Stimulated activated CD8-positive, alpha-beta memory T cell treated with anti-CD3 and anti-CD28 coated beads, Interleukin-4, amount 100 ng/mL, for 48 hours (primary cell): ENCODE measurements at regions not wholly inside any gene's neighbourhood (a gene's known extent, or its start where the extent isn't known, plus 50 kb on each side); places are given as distances from the start of the nearest gene placed in this dataset.

Experiments
- DNase-seq: peaks from one replicate; pipeline ENCODE4 v3.0.0-alpha.2; 2020

- no peak for DNase-seq
These were observed 410.0 kb upstream of the SULF2 start for GRCh38 chr20:48195121-48195870.

- no peak for DNase-seq
These were observed 409.3 kb upstream of the SULF2 start for GRCh38 chr20:48194583-48194982.

- DNase-seq: no peak
These were observed 408.5 kb upstream of the SULF2 start for GRCh38 chr20:48193627-48194425.

- DNase-seq: no peak
These were observed 406.8 kb upstream of the SULF2 start for GRCh38 chr20:48192109-48192508.

- DNase-seq: no peak
These were observed 405.9 kb upstream of the SULF2 start for GRCh38 chr20:48191200-48191599.

- DNase-seq: no peak
These were observed 405.5 kb upstream of the SULF2 start for GRCh38 chr20:48190757-48191156.

GRCh38 chr20:48189181-48189580 is 403.9 kb upstream of the SULF2 start:
- DNase-seq: no peak

- no peak for DNase-seq
These were observed 402.6 kb upstream of the SULF2 start for GRCh38 chr20:48187851-48188250.

- DNase-seq: no peak
These were observed 401.6 kb upstream of the SULF2 start for GRCh38 chr20:48186915-48187314.

- DNase-seq: no peak
These were observed 401.2 kb upstream of the SULF2 start for GRCh38 chr20:48186447-48186846.

GRCh38 chr20:48184229-48184628 is 398.9 kb upstream of the SULF2 start:
- no peak for DNase-seq

- DNase-seq: no peak
These were observed 396.1 kb upstream of the SULF2 start for GRCh38 chr20:48181261-48181935.

GRCh38 chr20:48180618-48181017 is 395.3 kb upstream of the SULF2 start:
- DNase-seq: no peak

- no peak for DNase-seq
These were observed 394.7 kb upstream of the SULF2 start for GRCh38 chr20:48180024-48180423.

- DNase-seq: no peak
These were observed 393.4 kb upstream of the SULF2 start for GRCh38 chr20:48178633-48179032.

GRCh38 chr20:48177058-48177457 is 391.8 kb upstream of the SULF2 start:
- no peak for DNase-seq

- DNase-seq: no peak
These were observed 390.9 kb upstream of the SULF2 start for GRCh38 chr20:48176139-48176538.

GRCh38 chr20:48175261-48175660 is 390.0 kb upstream of the SULF2 start:
- DNase-seq: no peak

GRCh38 chr20:48172357-48172702 is 387.0 kb upstream of the SULF2 start:
- DNase-seq: no peak

- DNase-seq: no peak
These were observed 386.5 kb upstream of the SULF2 start for GRCh38 chr20:48171626-48172356.

- DNase-seq: no peak
These were observed 385.8 kb upstream of the SULF2 start for GRCh38 chr20:48171071-48171470.

GRCh38 chr20:48170625-48171024 is 385.3 kb upstream of the SULF2 start:
- no peak for DNase-seq

GRCh38 chr20:48169650-48170225 is 384.5 kb upstream of the SULF2 start:
- no peak for DNase-seq
